Ishikawa (cell line): ENCODE measurements at regions not wholly inside any gene's neighbourhood (a gene's known extent, or its start where the extent isn't known, plus 50 kb on each side); places are given as distances from the start of the nearest gene placed in this dataset.

Source experiments
- CEBPB ChIP-seq: IDR thresholded peaks from 2 replicates; pipeline ENCODE4 v1.6.1; 2012
- CREB1 ChIP-seq: IDR thresholded peaks from 2 replicates; pipeline ENCODE4 v1.6.1; 2012; ENCODE audit warnings: low read depth
- EGR1 ChIP-seq: IDR thresholded peaks from 2 replicates; pipeline ENCODE4 v1.6.1; 2012
- EP300 ChIP-seq: IDR thresholded peaks from 2 replicates; pipeline ENCODE4 v1.6.1; 2012; ENCODE audit warnings: borderline replicate concordance
- FOXM1 ChIP-seq: IDR thresholded peaks from 2 replicates; pipeline ENCODE4 v1.6.1; 2012; ENCODE audit warnings: low read depth, borderline replicate concordance
- NFIC ChIP-seq: IDR thresholded peaks from 2 replicates; pipeline ENCODE4 v1.6.1; 2012
- RAD21 ChIP-seq: IDR thresholded peaks from 2 replicates; pipeline ENCODE4 v1.6.1; 2012; ENCODE audit warnings: low read depth
- TAF1 ChIP-seq: IDR thresholded peaks from 2 replicates; pipeline ENCODE4 v1.6.1; 2012; ENCODE audit warnings: low read depth, mild to moderate bottlenecking
- TEAD4 ChIP-seq: IDR thresholded peaks from 2 replicates; pipeline ENCODE4 v1.6.1; 2012
- YY1 ChIP-seq: IDR thresholded peaks from 2 replicates; pipeline ENCODE4 v1.6.1; 2012; ENCODE audit warnings: low read depth
- ZBTB7A ChIP-seq: IDR thresholded peaks from 2 replicates; pipeline ENCODE4 v1.6.1; 2012; ENCODE audit warnings: low read depth
- TF ChIP-seq, protein P1 (sequence below): IDR thresholded peaks from 2 replicates; pipeline ENCODE4 v1.6.1; 2012
- TF ChIP-seq, protein P2 (sequence below): IDR thresholded peaks from 2 replicates; pipeline ENCODE4 v1.6.1; 2012; ENCODE audit warnings: low read depth, mild to moderate bottlenecking

DNA sequence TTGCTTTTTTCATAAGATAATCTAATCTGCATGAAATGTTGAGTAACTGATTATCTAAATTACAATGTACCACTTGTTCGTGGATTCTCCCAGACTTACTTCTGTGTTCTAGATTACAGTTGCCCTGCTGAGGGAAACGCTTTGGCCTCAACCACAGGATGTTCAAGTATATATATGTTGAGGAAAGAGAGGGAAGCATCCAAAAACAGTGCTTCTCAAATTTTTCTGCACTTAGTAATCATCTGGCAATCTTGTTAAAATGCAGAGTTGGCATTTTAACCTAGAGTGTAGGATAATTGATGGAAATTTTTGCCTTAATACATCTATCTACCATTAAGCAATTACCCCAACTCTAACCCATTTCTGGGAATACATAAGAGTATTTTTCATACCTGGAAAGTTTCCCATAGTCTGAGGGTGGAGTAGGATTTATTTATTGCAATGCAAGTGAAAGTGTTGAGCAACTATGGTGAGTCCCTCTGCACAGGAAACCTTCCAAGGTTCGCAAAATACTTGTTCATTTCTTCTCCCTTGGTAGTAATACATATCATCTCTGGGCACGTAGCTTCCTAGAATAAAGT is 59.6 kb upstream of the C1GALT1 start:
- no peak for TF ChIP-seq CEBPB
- no peak for TF ChIP-seq YY1

- TF ChIP-seq EP300 (no peak), ZBTB7A (no peak), TEAD4 (no peak), FOXM1 (no peak), CEBPB (no peak), RAD21 (no peak), NFIC (no peak), TAF1 (no peak), EGR1 (no peak)
- TF ChIP-seq, protein P1, sequence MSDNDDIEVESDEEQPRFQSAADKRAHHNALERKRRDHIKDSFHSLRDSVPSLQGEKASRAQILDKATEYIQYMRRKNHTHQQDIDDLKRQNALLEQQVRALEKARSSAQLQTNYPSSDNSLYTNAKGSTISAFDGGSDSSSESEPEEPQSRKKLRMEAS: no peak
- TF ChIP-seq, protein P2, sequence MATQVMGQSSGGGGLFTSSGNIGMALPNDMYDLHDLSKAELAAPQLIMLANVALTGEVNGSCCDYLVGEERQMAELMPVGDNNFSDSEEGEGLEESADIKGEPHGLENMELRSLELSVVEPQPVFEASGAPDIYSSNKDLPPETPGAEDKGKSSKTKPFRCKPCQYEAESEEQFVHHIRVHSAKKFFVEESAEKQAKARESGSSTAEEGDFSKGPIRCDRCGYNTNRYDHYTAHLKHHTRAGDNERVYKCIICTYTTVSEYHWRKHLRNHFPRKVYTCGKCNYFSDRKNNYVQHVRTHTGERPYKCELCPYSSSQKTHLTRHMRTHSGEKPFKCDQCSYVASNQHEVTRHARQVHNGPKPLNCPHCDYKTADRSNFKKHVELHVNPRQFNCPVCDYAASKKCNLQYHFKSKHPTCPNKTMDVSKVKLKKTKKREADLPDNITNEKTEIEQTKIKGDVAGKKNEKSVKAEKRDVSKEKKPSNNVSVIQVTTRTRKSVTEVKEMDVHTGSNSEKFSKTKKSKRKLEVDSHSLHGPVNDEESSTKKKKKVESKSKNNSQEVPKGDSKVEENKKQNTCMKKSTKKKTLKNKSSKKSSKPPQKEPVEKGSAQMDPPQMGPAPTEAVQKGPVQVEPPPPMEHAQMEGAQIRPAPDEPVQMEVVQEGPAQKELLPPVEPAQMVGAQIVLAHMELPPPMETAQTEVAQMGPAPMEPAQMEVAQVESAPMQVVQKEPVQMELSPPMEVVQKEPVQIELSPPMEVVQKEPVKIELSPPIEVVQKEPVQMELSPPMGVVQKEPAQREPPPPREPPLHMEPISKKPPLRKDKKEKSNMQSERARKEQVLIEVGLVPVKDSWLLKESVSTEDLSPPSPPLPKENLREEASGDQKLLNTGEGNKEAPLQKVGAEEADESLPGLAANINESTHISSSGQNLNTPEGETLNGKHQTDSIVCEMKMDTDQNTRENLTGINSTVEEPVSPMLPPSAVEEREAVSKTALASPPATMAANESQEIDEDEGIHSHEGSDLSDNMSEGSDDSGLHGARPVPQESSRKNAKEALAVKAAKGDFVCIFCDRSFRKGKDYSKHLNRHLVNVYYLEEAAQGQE: no peak
Observed at GRCh38 chr7:7125963-7126362, 56.4 kb upstream of the C1GALT1 start.

GRCh38 chr7:7127773-7128172 is 54.6 kb upstream of the C1GALT1 start:
- no peak for TF ChIP-seq CREB1
- no peak for TF ChIP-seq CEBPB
- no peak for TF ChIP-seq EP300

- TF ChIP-seq ZBTB7A: no peak
- TF ChIP-seq, protein P2: no peak
Observed at GRCh38 chr7:7129381-7129780, 53.0 kb upstream of the C1GALT1 start.

DNA sequence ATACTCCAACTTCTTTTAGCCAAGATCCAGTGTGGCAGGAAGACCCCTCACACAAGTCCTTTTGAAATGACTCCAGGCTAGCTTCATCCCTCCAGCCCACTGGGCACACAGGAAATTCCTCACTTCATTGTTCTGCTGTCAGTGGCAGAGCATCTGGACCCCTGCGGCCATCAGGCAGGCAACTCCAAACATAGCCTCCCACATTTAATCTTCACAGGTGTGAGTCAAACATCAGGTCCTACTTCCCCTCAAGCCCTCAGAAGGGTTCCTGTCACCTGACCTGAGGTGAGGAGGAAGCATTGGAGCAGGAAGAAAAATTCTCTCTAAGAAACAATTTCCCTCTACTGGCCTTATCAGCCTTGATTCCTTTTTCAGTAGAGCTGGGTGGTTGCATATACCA is 51.1 kb upstream of the C1GALT1 start:
- TF ChIP-seq YY1 (no peak), RAD21 (no peak), FOXM1 (no peak), TAF1 (no peak), TEAD4 (no peak), CEBPB (no peak), NFIC (no peak)
- TF ChIP-seq, protein P2: no peak
